ENCODE measurements at regions not wholly inside any gene's neighbourhood (a gene's known extent, or its start where the extent isn't known, plus 50 kb on each side); places are given as distances from the start of the nearest gene placed in this dataset.
"Not testable (repeated sequence)": the region's sequence is repeated elsewhere in the genome, so short reads cannot be mapped to it uniquely, and the experiment has no call there.

DNA sequence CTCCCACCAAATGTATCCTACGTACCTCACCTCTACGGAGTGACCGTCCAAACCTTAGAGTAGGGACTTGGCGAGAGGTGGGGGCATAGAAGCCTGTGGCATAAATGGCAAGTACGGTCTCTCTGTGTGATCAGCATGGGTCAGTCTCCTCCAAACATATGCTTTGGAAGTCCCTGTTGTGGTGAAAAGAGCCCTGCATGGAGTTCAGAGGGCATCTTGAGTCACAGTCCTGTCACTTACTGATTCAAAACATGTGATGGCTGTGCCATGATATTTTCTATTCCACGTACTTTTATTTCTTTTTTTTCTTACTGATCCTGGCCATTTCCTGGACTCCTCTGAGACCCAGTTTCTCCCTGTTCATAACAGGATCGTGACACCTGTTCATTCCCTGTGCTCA is 67.5 kb upstream of the CEP85L start:
- H3K4me3 ChIP-seq (replicated peaks; ENCODE audit: insufficient read depth, low read length): no peak overlapping the region
- TF ChIP-seq REST (IDR thresholded peaks at IDR 0.05; ENCODE audit: insufficient replicate concordance, low read depth): no peak
- no peak for TF ChIP-seq SPI1 (IDR thresholded peaks at IDR 0.05; ENCODE audit: borderline replicate concordance, low read depth)
- TF ChIP-seq POLR2AphosphoS5 (IDR thresholded peaks at IDR 0.05; ENCODE audit: low read depth): no peak
- TF ChIP-seq, protein P1, sequence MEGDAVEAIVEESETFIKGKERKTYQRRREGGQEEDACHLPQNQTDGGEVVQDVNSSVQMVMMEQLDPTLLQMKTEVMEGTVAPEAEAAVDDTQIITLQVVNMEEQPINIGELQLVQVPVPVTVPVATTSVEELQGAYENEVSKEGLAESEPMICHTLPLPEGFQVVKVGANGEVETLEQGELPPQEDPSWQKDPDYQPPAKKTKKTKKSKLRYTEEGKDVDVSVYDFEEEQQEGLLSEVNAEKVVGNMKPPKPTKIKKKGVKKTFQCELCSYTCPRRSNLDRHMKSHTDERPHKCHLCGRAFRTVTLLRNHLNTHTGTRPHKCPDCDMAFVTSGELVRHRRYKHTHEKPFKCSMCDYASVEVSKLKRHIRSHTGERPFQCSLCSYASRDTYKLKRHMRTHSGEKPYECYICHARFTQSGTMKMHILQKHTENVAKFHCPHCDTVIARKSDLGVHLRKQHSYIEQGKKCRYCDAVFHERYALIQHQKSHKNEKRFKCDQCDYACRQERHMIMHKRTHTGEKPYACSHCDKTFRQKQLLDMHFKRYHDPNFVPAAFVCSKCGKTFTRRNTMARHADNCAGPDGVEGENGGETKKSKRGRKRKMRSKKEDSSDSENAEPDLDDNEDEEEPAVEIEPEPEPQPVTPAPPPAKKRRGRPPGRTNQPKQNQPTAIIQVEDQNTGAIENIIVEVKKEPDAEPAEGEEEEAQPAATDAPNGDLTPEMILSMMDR (IDR thresholded peaks at IDR 0.05; ENCODE audit: insufficient read depth, low read length): no peak
- no peak for TF ChIP-seq GABPA (IDR thresholded peaks at IDR 0.05; ENCODE audit: low read depth)
- DNase-seq (ENCODE audit: low read depth in 1 of 2, low spot score in 1 of 2): no peak
- no peaks in the 10 kb centered on the region for H3K27me3 ChIP-seq (ENCODE audit: insufficient read depth, poor library complexity, severe bottlenecking)
- no peak overlapping the region for H3K27ac ChIP-seq (replicated peaks)

DNA sequence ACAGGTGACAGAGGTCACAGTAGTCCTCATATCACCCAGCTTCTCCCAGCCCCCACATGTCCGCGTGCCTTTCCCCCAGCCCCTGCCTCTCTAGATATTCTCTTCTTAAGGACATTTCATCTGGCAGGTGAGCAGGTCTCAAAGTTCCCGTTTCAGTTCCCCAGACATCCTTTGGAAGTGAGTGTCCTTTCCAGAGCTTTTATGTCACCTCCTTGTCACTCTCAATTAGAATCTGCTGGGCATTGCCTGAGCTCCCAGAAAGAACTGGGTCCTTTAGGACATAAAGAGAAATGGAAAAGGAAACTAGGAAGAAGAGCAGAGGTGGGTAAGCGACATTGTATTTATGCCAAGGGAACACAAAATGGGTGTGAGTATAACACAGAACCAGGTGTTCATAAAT is 66.9 kb upstream of the CEP85L start:
- Histone ChIP-seq H3K4me3 (replicated peaks; ENCODE audit: insufficient read depth, low read length) (no peak overlapping the region), H3K27ac (replicated peaks) (no peak overlapping the region), H3K27me3 (ENCODE audit: insufficient read depth, poor library complexity, severe bottlenecking) (no peaks in the 10 kb centered on the region)
- TF ChIP-seq POLR2AphosphoS5 (IDR thresholded peaks at IDR 0.05; ENCODE audit: low read depth): no peak
- no peak for TF ChIP-seq SPI1 (IDR thresholded peaks at IDR 0.05; ENCODE audit: borderline replicate concordance, low read depth)
- TF ChIP-seq REST (IDR thresholded peaks at IDR 0.05; ENCODE audit: insufficient replicate concordance, low read depth): no peak
- TF ChIP-seq, protein P1 (IDR thresholded peaks at IDR 0.05; ENCODE audit: insufficient read depth, low read length): no peak
- TF ChIP-seq GABPA (IDR thresholded peaks at IDR 0.05; ENCODE audit: low read depth): no peak
- DNase-seq (ENCODE audit: low read depth in 1 of 2, low spot score in 1 of 2): no peak

DNA sequence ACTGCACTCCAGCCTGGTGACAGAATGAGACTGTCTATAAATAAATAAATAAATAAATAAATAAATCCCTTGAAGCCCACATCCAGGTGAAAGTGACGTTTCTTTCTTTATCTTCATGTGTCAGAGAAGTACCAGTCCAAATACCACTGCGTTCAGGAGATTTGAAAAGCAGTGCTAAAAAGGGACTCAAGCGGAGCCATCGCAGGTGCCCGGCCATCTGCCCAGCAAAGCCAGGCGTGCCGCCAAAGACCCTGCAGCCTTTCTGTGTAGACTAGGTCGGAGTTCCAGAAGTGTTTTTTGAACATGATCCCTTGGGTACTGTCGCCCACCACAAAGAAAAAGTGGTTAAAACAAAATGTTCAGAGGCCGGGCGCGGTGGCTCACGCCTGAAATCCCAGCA is 65.7 kb upstream of the CEP85L start:
- H3K27me3 ChIP-seq (ENCODE audit: insufficient read depth, poor library complexity, severe bottlenecking): no peaks in the 10 kb centered on the region
- DNase-seq (ENCODE audit: low read depth in 1 of 2, low spot score in 1 of 2): no peak
- TF ChIP-seq GABPA (IDR thresholded peaks at IDR 0.05; ENCODE audit: low read depth): no peak
- TF ChIP-seq, protein P1 (IDR thresholded peaks at IDR 0.05; ENCODE audit: insufficient read depth, low read length): no peak
- TF ChIP-seq POLR2AphosphoS5 (IDR thresholded peaks at IDR 0.05; ENCODE audit: low read depth): no peak
- no peak for TF ChIP-seq REST (IDR thresholded peaks at IDR 0.05; ENCODE audit: insufficient replicate concordance, low read depth)
- TF ChIP-seq SPI1 (IDR thresholded peaks at IDR 0.05; ENCODE audit: borderline replicate concordance, low read depth): no peak
- no peak overlapping the region for H3K27ac ChIP-seq (replicated peaks)
- H3K4me3 ChIP-seq (replicated peaks; ENCODE audit: insufficient read depth, low read length): no peak overlapping the region

DNA sequence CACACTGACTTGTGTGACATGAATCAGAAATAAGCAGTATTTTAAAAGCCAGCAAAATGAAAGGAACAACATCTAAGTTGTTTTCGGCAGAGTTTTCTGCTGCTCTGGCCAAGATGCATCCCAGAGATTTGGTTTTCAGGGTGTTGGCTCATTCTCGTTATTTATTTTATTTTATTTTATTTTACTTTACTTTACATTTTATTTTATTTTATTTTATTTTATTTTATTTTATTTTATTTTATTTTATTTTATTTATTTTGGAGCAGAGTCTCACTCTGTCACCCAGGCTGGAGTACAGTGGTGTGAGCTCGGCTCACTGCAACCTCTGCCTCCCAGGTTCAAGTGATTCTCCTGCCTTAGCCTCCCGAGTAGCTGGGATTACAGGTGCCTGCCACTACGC is 64.5 kb upstream of the CEP85L start:
- not testable (repeated sequence) for H3K4me3 ChIP-seq (replicated peaks; ENCODE audit: insufficient read depth, low read length); DNase-seq (ENCODE audit: low read depth in 1 of 2, low spot score in 1 of 2); H3K27me3 ChIP-seq (ENCODE audit: insufficient read depth, poor library complexity, severe bottlenecking); H3K27ac ChIP-seq (replicated peaks)

Measured in HL-60 (cell line).